ENCODE measurements at regions not wholly inside any gene's neighbourhood (a gene's known extent, or its start where the extent isn't known, plus 50 kb on each side); places are given as distances from the start of the nearest gene placed in this dataset.

GRCh38 chr10:28996947-28997551, 291.8 kb upstream of the LYZL1 start:
- TF ChIP-seq CTCF (conservative IDR thresholded peaks at IDR 0.05; ENCODE audit: low read length) (no peak), EZH2phosphoT487 (IDR thresholded peaks at IDR 0.05; ENCODE audit: borderline replicate concordance) (no peak)

All from Loucy (cell line).